ENCODE measurements at regions not wholly inside any gene's neighbourhood (a gene's known extent, or its start where the extent isn't known, plus 50 kb on each side); places are given as distances from the start of the nearest gene placed in this dataset.

DNA sequence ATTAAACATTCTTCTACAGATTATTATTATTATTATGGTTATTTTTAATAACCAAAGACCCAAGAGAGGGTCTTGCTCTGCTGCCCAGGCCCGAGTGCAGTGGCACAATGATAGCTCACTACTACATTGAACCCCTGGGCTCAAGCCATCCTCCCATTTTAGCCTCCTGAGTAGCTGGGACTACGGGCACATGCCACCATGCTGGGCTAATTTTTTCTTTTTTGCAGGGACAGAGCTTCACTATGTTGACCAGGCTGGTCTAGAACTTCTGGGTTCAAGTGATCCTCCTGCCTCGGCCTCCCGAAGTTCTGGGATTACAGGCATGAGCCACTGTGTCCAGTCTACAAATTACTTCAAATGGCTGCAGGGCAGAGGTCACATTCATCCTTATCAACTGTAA lies 179.8 kb downstream of the KCNRG start:
- H3K27ac Mint-ChIP-seq, result no peak overlapping the region
- intact Hi-C loops (cut with micrococcal nuclease), result no loop called here
- CTCF ChIA-PET, result no interaction called here
- ATAC-seq (no peak), DNase-seq (no peak)
- H3K4me1 Mint-ChIP-seq (ENCODE audit: low read depth), result no peaks in the 10 kb centered on the region
- TF ChIP-seq, protein P1, sequence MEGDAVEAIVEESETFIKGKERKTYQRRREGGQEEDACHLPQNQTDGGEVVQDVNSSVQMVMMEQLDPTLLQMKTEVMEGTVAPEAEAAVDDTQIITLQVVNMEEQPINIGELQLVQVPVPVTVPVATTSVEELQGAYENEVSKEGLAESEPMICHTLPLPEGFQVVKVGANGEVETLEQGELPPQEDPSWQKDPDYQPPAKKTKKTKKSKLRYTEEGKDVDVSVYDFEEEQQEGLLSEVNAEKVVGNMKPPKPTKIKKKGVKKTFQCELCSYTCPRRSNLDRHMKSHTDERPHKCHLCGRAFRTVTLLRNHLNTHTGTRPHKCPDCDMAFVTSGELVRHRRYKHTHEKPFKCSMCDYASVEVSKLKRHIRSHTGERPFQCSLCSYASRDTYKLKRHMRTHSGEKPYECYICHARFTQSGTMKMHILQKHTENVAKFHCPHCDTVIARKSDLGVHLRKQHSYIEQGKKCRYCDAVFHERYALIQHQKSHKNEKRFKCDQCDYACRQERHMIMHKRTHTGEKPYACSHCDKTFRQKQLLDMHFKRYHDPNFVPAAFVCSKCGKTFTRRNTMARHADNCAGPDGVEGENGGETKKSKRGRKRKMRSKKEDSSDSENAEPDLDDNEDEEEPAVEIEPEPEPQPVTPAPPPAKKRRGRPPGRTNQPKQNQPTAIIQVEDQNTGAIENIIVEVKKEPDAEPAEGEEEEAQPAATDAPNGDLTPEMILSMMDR (IDR thresholded peaks at IDR 0.05), result no peak
- H3K9me3 Mint-ChIP-seq, result no peaks in the 10 kb centered on the region
- POLR2A ChIA-PET, result no interaction called here
- no peaks in the 10 kb centered on the region for H3K36me3 Mint-ChIP-seq (ENCODE audit: low read depth)
- H3K4me3 Mint-ChIP-seq, result no peak overlapping the region
- H3K27me3 Mint-ChIP-seq, result peaks cover 5% of the 10 kb centered on the region

DNA sequence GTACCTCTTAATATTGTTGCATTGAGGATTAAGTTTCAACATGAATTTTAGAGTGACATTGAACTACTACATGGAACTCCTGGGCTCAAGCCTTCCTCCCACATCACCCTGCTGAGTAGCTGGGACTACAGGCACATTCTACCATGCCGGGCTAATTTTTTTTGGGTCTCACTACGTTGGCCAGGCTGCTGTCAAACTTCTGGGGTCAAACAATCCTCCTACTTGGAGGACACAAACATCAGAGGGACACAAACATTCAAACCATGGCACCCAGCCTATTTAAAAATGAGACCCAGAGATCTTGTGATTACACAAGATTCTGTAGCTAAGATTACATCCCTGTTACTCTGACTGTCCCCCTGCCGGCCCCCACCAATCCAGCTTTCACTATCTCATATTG lies 180.9 kb downstream of the KCNRG start:
- Mint-ChIP-seq H3K4me1 (ENCODE audit: low read depth) (no peaks in the 10 kb centered on the region), H3K27me3 (peaks cover 5% of the 10 kb centered on the region), H3K27ac (no peak overlapping the region), H3K9me3 (no peaks in the 10 kb centered on the region), H3K4me3 (no peak overlapping the region), H3K36me3 (ENCODE audit: low read depth) (no peaks in the 10 kb centered on the region)
- TF ChIP-seq, protein P1 (IDR thresholded peaks at IDR 0.05), result no peak
- ChIA-PET POLR2A (no interaction called here), CTCF (no interaction called here)
- DNase-seq (no peak), ATAC-seq (no peak)
- intact Hi-C loops (cut with micrococcal nuclease), result no loop called here

DNA sequence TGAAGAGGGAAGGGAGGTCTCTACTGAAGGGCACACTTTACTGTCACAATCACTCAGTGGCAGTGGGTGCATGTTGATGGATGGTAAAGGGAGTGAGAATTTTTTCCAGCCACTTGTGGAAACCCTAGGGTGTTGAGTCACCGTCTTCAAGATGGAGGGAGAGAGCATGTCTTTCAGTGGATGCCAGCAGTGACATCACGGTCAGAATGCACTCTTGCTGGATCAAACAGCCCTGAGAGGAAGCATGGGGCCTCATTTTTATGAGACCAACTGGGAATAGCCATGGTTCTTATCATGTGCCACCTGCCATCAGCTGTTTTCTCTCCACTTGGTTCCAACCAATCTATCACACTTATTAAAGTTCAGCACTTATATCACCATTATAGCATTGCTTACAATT lies 182.5 kb downstream of the KCNRG start:
- POLR2A ChIA-PET, result no interaction called here
- Mint-ChIP-seq H3K36me3 (ENCODE audit: low read depth) (no peaks in the 10 kb centered on the region), H3K4me1 (ENCODE audit: low read depth) (no peaks in the 10 kb centered on the region), H3K9me3 (no peaks in the 10 kb centered on the region), H3K27me3 (peaks cover 5% of the 10 kb centered on the region), H3K27ac (no peak overlapping the region), H3K4me3 (no peak overlapping the region)
- ATAC-seq, result no peak
- TF ChIP-seq, protein P1 (IDR thresholded peaks at IDR 0.05), result no peak
- CTCF ChIA-PET, result no interaction called here
- intact Hi-C loops (cut with micrococcal nuclease), result no loop called here
- DNase-seq, result no peak

DNA sequence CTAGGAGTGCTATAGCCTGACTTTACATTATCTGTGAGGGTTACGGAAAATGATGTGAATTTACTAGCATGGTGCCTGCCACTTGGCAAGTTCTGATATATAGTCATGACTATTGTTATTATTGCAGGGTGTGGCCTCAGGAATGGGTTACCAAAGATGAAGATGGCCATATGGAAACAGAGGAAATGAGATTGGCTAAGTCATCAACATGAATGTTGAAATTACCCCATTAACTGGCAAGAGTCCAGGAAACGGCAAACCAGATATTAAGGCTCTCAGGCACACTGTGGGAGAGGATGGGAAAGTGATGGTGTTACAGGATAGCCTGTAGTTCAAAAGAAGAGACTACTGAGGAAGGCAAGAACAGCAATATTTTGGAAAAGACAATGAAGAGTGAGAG lies 183.3 kb downstream of the KCNRG start:
- ChIA-PET CTCF (no interaction called here), POLR2A (no interaction called here)
- no peak overlapping the region for H3K4me3 Mint-ChIP-seq
- no peaks in the 10 kb centered on the region for H3K9me3 Mint-ChIP-seq
- no peaks in the 10 kb centered on the region for H3K4me1 Mint-ChIP-seq (ENCODE audit: low read depth)
- TF ChIP-seq, protein P1 (IDR thresholded peaks at IDR 0.05), result no peak
- H3K27me3 Mint-ChIP-seq, result peaks cover 5% of the 10 kb centered on the region
- ATAC-seq, result no peak
- no peak overlapping the region for H3K27ac Mint-ChIP-seq
- no peak for DNase-seq
- intact Hi-C loops (cut with micrococcal nuclease), result no loop called here
- H3K36me3 Mint-ChIP-seq (ENCODE audit: low read depth), result no peaks in the 10 kb centered on the region

DNA sequence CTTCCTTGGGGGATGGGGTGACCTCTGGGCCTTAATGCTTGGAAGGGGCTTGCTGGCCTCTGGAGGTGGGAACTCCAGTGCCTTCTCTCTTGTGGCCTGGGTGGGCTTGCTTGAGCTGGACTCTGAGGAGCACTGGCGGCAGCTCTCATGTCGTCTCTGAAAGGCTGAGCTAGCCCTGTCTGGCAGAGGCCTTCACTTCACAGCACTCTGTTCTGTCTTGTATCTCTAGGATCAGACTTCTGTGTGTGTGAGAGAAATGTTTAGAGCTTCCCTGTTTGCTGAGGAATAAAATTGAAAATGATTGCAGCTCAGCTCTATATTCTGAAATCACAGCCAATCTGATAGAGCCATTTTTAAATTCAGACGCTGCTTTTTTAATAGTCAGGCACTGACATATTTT lies 185.3 kb downstream of the KCNRG start:
- Mint-ChIP-seq H3K4me1 (ENCODE audit: low read depth) (no peaks in the 10 kb centered on the region), H3K27ac (no peak overlapping the region), H3K27me3 (peaks cover 4% of the 10 kb centered on the region), H3K36me3 (ENCODE audit: low read depth) (no peaks in the 10 kb centered on the region), H3K4me3 (no peak overlapping the region), H3K9me3 (no peaks in the 10 kb centered on the region)
- ChIA-PET CTCF (interaction anchor here (1.7 kb wide), 1 partner anchor 11 kb away, joined by 3 read pairs; no protein-coding TSS in a partner anchor), POLR2A (interaction anchor here (0.5 kb wide), 1 partner anchor 23 kb away, joined by 3 read pairs; no protein-coding TSS in a partner anchor)
- no peak for ATAC-seq
- TF ChIP-seq, protein P1 (IDR thresholded peaks at IDR 0.05), result no peak
- intact Hi-C loops (cut with micrococcal nuclease), result no loop called here
- no peak for DNase-seq
